ENCODE measurements at regions not wholly inside any gene's neighbourhood (a gene's known extent, or its start where the extent isn't known, plus 50 kb on each side); places are given as distances from the start of the nearest gene placed in this dataset.

DNA sequence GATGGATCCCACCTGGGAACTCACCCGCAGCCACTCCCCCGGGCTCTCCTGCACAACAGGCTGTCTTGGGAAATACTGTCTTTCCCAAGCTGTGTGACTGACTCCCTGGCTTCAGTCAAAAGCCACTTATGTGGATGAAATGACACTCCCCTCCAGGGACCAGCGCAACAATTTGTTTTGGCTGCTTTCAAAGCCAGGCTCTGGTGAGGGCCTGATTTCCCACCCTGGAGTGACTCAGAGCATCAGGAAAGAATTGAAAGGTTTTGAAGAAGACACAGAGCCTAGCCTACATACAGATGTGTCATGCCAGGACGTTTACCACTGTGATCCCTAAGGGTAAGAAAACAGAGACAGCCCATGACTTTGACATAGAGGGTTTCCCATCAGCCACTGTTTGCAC, 550.5 kb downstream of the MIAT start:
- Histone ChIP-seq H3K9ac (ENCODE audit: control insufficient read depth, extremely low read depth, insufficient read depth, low read length) (no peak overlapping the region), H3K36me3 (ENCODE audit: control insufficient read depth in 2 of 2, extremely low read depth in 1 of 2, insufficient read depth in 2 of 2, low read length in 2 of 2) (no peaks in the 10 kb centered on the region), H3K4me2 (ENCODE audit: control insufficient read depth, extremely low read depth, insufficient read depth, low read depth, low read length) (no peak overlapping the region), H3K79me2 (ENCODE audit: control insufficient read depth, insufficient read depth, low read length) (no peaks in the 10 kb centered on the region), H4K20me1 (ENCODE audit: control insufficient read depth, extremely low read depth, insufficient read depth, low read length) (no peaks in the 10 kb centered on the region), H3K27ac (ENCODE audit: control insufficient read depth, insufficient read depth, low read length) (peak overlapping the region; percentile 26), H3K4me3 (ENCODE audit: control insufficient read depth in 2 of 3, extremely low read depth in 1 of 3, insufficient read depth in 2 of 3, low read depth in 1 of 3, low read length in 3 of 3) (no peak overlapping the region), H3K9me1 (ENCODE audit: control insufficient read depth, extremely low read depth, insufficient read depth, low read length) (no peaks in the 10 kb centered on the region), H3K9me3 (ENCODE audit: control insufficient read depth, low read depth, low read length) (no peaks in the 10 kb centered on the region), H3K27me3 (ENCODE audit: control insufficient read depth, extremely low read depth, insufficient read depth, low read length) (no peaks in the 10 kb centered on the region), H3K4me1 (ENCODE audit: control insufficient read depth, extremely low read depth, insufficient read depth, low read length) (peaks cover 41% of the 10 kb centered on the region), H2AFZ (ENCODE audit: control insufficient read depth, low read length) (no peak overlapping the region)
- FAIRE-seq (peak; percentile 26), DNase-seq (ENCODE audit: low read depth, low spot score) (no peak)
- no peak for TF ChIP-seq EZH2 (IDR thresholded peaks at IDR 0.05; ENCODE audit: low read length)
- TF ChIP-seq, protein P1, sequence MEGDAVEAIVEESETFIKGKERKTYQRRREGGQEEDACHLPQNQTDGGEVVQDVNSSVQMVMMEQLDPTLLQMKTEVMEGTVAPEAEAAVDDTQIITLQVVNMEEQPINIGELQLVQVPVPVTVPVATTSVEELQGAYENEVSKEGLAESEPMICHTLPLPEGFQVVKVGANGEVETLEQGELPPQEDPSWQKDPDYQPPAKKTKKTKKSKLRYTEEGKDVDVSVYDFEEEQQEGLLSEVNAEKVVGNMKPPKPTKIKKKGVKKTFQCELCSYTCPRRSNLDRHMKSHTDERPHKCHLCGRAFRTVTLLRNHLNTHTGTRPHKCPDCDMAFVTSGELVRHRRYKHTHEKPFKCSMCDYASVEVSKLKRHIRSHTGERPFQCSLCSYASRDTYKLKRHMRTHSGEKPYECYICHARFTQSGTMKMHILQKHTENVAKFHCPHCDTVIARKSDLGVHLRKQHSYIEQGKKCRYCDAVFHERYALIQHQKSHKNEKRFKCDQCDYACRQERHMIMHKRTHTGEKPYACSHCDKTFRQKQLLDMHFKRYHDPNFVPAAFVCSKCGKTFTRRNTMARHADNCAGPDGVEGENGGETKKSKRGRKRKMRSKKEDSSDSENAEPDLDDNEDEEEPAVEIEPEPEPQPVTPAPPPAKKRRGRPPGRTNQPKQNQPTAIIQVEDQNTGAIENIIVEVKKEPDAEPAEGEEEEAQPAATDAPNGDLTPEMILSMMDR (optimal IDR thresholded peaks at IDR 0.05 in 1 of 3, IDR thresholded peaks at IDR 0.05 in 1 of 3, conservative IDR thresholded peaks at IDR 0.05 in 1 of 3; ENCODE audit: extremely low read depth in 1 of 3, insufficient read depth in 2 of 3, low read length in 3 of 3): no peak
- dilution Hi-C loops (cut with MboI; ENCODE audit: extremely low pct_ligation_motif_present, low sequenced_read_pairs): no loop called here

DNA sequence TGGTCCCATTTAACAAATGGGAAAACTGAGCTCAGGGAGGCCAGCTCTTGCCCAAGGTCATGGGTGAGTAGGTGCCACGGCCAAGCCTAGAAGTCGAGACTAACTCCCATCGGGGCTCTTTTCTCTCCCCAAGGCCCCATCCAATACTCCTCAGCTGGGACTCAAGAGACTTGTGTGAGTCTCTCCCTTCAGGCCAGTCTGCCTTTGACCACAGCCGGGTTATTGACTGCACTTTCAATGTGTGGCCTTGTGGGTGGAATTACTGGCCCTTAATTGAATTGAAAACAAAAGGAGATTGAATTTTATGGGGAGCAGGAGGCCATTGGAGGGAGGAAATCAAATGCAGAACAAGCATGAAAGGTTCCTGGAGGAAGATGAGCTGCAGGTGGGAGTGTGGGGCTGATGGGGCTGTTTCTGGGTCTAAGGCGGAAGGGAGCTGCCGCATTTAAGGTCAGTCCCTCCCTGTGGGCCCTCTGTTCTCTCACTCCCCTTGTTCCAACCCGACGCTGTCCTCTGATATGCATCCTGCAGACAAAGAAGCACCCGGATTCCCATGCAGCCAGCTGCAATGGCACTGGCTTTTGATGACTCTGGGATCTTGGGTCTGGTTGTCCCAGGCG, 552.8 kb downstream of the MIAT start:
- FAIRE-seq (no peak), DNase-seq (ENCODE audit: low read depth, low spot score) (no peak)
- no peak overlapping the region for H3K4me3 ChIP-seq (ENCODE audit: control insufficient read depth in 2 of 3, extremely low read depth in 1 of 3, insufficient read depth in 2 of 3, low read depth in 1 of 3, low read length in 3 of 3)
- H3K4me2 ChIP-seq (ENCODE audit: control insufficient read depth, extremely low read depth, insufficient read depth, low read depth, low read length): no peak overlapping the region
- H3K36me3 ChIP-seq (ENCODE audit: control insufficient read depth in 2 of 2, extremely low read depth in 1 of 2, insufficient read depth in 2 of 2, low read length in 2 of 2): no peaks in the 10 kb centered on the region
- dilution Hi-C loops (cut with MboI; ENCODE audit: extremely low pct_ligation_motif_present, low sequenced_read_pairs): no loop called here
- TF ChIP-seq, protein P1 (optimal IDR thresholded peaks at IDR 0.05 in 1 of 3, IDR thresholded peaks at IDR 0.05 in 1 of 3, conservative IDR thresholded peaks at IDR 0.05 in 1 of 3; ENCODE audit: extremely low read depth in 1 of 3, insufficient read depth in 2 of 3, low read length in 3 of 3): no peak
- TF ChIP-seq EZH2 (IDR thresholded peaks at IDR 0.05; ENCODE audit: low read length): no peak
- H2AFZ ChIP-seq (ENCODE audit: control insufficient read depth, low read length): no peak overlapping the region
- H3K27me3 ChIP-seq (ENCODE audit: control insufficient read depth, extremely low read depth, insufficient read depth, low read length): no peaks in the 10 kb centered on the region
- H3K9ac ChIP-seq (ENCODE audit: control insufficient read depth, extremely low read depth, insufficient read depth, low read length): no peak overlapping the region
- no peaks in the 10 kb centered on the region for H3K9me1 ChIP-seq (ENCODE audit: control insufficient read depth, extremely low read depth, insufficient read depth, low read length)
- no peaks in the 10 kb centered on the region for H3K9me3 ChIP-seq (ENCODE audit: control insufficient read depth, low read depth, low read length)
- H3K79me2 ChIP-seq (ENCODE audit: control insufficient read depth, insufficient read depth, low read length): no peaks in the 10 kb centered on the region
- peaks cover 31% of the 10 kb centered on the region for H3K4me1 ChIP-seq (ENCODE audit: control insufficient read depth, extremely low read depth, insufficient read depth, low read length)
- H4K20me1 ChIP-seq (ENCODE audit: control insufficient read depth, extremely low read depth, insufficient read depth, low read length): no peaks in the 10 kb centered on the region
- no peak overlapping the region for H3K27ac ChIP-seq (ENCODE audit: control insufficient read depth, insufficient read depth, low read length)

All from keratinocyte (primary cell).